ENCODE measurements at regions not wholly inside any gene's neighbourhood (a gene's known extent, or its start where the extent isn't known, plus 50 kb on each side); places are given as distances from the start of the nearest gene placed in this dataset.

- TF ChIP-seq, protein P1, sequence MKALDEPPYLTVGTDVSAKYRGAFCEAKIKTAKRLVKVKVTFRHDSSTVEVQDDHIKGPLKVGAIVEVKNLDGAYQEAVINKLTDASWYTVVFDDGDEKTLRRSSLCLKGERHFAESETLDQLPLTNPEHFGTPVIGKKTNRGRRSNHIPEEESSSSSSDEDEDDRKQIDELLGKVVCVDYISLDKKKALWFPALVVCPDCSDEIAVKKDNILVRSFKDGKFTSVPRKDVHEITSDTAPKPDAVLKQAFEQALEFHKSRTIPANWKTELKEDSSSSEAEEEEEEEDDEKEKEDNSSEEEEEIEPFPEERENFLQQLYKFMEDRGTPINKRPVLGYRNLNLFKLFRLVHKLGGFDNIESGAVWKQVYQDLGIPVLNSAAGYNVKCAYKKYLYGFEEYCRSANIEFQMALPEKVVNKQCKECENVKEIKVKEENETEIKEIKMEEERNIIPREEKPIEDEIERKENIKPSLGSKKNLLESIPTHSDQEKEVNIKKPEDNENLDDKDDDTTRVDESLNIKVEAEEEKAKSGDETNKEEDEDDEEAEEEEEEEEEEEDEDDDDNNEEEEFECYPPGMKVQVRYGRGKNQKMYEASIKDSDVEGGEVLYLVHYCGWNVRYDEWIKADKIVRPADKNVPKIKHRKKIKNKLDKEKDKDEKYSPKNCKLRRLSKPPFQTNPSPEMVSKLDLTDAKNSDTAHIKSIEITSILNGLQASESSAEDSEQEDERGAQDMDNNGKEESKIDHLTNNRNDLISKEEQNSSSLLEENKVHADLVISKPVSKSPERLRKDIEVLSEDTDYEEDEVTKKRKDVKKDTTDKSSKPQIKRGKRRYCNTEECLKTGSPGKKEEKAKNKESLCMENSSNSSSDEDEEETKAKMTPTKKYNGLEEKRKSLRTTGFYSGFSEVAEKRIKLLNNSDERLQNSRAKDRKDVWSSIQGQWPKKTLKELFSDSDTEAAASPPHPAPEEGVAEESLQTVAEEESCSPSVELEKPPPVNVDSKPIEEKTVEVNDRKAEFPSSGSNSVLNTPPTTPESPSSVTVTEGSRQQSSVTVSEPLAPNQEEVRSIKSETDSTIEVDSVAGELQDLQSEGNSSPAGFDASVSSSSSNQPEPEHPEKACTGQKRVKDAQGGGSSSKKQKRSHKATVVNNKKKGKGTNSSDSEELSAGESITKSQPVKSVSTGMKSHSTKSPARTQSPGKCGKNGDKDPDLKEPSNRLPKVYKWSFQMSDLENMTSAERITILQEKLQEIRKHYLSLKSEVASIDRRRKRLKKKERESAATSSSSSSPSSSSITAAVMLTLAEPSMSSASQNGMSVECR (CRISPR knock-in tag; IDR thresholded peaks at IDR 0.05; ENCODE audit: borderline replicate concordance): no peak
Measured at GRCh38 chr21:31397030-31397429, 53.0 kb upstream of the TIAM1 start (continued).

DNA sequence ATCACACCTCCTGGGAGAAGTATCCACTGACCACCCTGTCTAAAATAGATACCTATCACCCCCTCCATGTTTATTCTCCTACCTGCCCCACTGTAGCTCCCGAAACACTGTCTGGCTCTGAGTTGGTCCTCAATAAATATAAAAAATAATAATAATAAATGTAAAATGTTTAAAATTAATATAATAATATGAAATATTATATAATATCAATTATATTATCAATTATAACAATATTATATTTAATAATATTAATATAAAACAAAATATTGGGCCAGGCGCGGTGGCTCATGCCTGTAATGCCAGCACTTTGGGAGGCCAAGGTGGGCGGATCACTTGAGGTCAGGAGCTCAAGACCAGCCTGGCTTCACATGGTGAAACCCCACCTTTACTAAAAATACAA is 52.3 kb upstream of the TIAM1 start:
- no peak for TF ChIP-seq ZNF423 (CRISPR knock-in tag; IDR thresholded peaks at IDR 0.05)
- peak; percentile 99 for TF ChIP-seq HMGA2 (CRISPR knock-in tag; IDR thresholded peaks at IDR 0.05)
- no peak for DNase-seq (ENCODE audit: low spot score)
- Mint-ChIP-seq H3K4me1 (peaks cover 34% of the 10 kb centered on the region), H3K36me3 (no peaks in the 10 kb centered on the region), H3K9me3 (no peaks in the 10 kb centered on the region), H3K4me3 (no peak overlapping the region), H3K27ac (peak overlapping the region; percentile 91), H3K27me3 (ENCODE audit: low read depth) (no peaks in the 10 kb centered on the region)
- ChIA-PET CTCF (no interaction called here), POLR2A (no interaction called here)
- ATAC-seq: no peak

GRCh38 chr21:31395791-31396190 is 51.7 kb upstream of the TIAM1 start:
- ChIA-PET POLR2A (no interaction called here), CTCF (no interaction called here)
- TF ChIP-seq ATF2 (CRISPR knock-in tag; IDR thresholded peaks at IDR 0.05; ENCODE audit: borderline replicate concordance, low read depth) (no peak), NFATC4 (CRISPR knock-in tag; IDR thresholded peaks at IDR 0.05) (no peak), CDX4 (CRISPR knock-in tag; IDR thresholded peaks at IDR 0.05; ENCODE audit: borderline replicate concordance) (no peak), ERG (CRISPR knock-in tag; IDR thresholded peaks at IDR 0.05) (no peak), CREB1 (CRISPR knock-in tag; IDR thresholded peaks at IDR 0.05) (no peak), ZBTB21 (CRISPR knock-in tag; IDR thresholded peaks at IDR 0.05; ENCODE audit: borderline replicate concordance) (no peak), ZNF317 (CRISPR knock-in tag; IDR thresholded peaks at IDR 0.05; ENCODE audit: borderline replicate concordance, low read depth) (no peak), GRHL2 (CRISPR knock-in tag; IDR thresholded peaks at IDR 0.05; ENCODE audit: insufficient replicate concordance, severe bottlenecking) (no peak), ELF4 (CRISPR knock-in tag; IDR thresholded peaks at IDR 0.05; ENCODE audit: low read depth) (no peak), ATF3 (CRISPR knock-in tag; conservative IDR thresholded peaks at IDR 0.05) (no peak), FOXP1 (CRISPR knock-in tag; IDR thresholded peaks at IDR 0.05; ENCODE audit: borderline replicate concordance) (no peak), RORB (CRISPR knock-in tag; IDR thresholded peaks at IDR 0.05) (no peak), HMGA2 (CRISPR knock-in tag; IDR thresholded peaks at IDR 0.05) (no peak), SP1 (CRISPR knock-in tag; conservative IDR thresholded peaks at IDR 0.05) (no peak), NFE2L1 (CRISPR knock-in tag; IDR thresholded peaks at IDR 0.05) (no peak), JAZF1 (CRISPR knock-in tag; IDR thresholded peaks at IDR 0.05) (no peak), EMX1 (CRISPR knock-in tag; IDR thresholded peaks at IDR 0.05) (no peak), STAT6 (CRISPR knock-in tag; conservative IDR thresholded peaks at IDR 0.05; ENCODE audit: low read depth) (no peak), JUN (CRISPR knock-in tag; IDR thresholded peaks at IDR 0.05) (no peak)
- TF ChIP-seq, protein P2, sequence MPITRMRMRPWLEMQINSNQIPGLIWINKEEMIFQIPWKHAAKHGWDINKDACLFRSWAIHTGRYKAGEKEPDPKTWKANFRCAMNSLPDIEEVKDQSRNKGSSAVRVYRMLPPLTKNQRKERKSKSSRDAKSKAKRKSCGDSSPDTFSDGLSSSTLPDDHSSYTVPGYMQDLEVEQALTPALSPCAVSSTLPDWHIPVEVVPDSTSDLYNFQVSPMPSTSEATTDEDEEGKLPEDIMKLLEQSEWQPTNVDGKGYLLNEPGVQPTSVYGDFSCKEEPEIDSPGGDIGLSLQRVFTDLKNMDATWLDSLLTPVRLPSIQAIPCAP (CRISPR knock-in tag; IDR thresholded peaks at IDR 0.05): no peak
- Mint-ChIP-seq H3K27me3 (ENCODE audit: low read depth) (no peaks in the 10 kb centered on the region), H3K4me1 (peaks cover 31% of the 10 kb centered on the region), H3K9me3 (no peaks in the 10 kb centered on the region), H3K4me3 (no peak overlapping the region), H3K27ac (peak overlapping the region; percentile 91), H3K36me3 (no peaks in the 10 kb centered on the region)
- no peak for DNase-seq (ENCODE audit: low spot score)
- ATAC-seq: no peak

Data from WTC11 (cell line).